ENCODE measurements at regions not wholly inside any gene's neighbourhood (a gene's known extent, or its start where the extent isn't known, plus 50 kb on each side); places are given as distances from the start of the nearest gene placed in this dataset.

DNA sequence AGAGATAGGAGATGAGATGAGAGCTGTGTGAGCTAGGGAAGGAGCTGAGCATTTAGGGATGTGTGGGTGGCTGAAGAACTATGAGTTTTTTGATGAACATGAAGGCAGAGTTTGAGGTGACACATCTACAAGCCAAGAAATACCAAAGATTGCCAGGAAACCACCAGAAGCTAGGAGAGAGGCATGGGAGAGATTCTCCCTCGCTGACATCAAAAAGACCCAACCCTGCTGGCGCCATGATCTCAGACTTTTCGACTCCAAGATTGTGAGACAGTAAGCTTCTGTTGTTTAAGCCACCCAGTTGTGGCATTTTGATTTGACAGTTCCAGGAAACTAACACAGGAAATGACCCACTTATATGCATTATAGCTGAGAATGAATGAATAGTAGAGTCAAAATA is 790.9 kb downstream of the TFAP2A start:
- TF ChIP-seq, protein P1, sequence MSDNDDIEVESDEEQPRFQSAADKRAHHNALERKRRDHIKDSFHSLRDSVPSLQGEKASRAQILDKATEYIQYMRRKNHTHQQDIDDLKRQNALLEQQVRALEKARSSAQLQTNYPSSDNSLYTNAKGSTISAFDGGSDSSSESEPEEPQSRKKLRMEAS (IDR thresholded peaks at IDR 0.05), result no peak
- TF ChIP-seq SP1 (IDR thresholded peaks at IDR 0.05; ENCODE audit: low read depth) (no peak), EZH2phosphoT487 (IDR thresholded peaks at IDR 0.05; ENCODE audit: borderline replicate concordance) (no peak), ZFX (IDR thresholded peaks at IDR 0.05) (no peak), CTCF (IDR thresholded peaks at IDR 0.05 in 2 of 3, conservative IDR thresholded peaks at IDR 0.05 in 1 of 3; ENCODE audit: borderline replicate concordance in 1 of 3, insufficient read depth in 1 of 3, low read depth in 2 of 3, low read length in 2 of 3) (no peak), POLR2A (IDR thresholded peaks at IDR 0.05; ENCODE audit: borderline replicate concordance, extremely low read depth, insufficient read depth, insufficient read length) (no peak), SRF (IDR thresholded peaks at IDR 0.05; ENCODE audit: low read depth) (no peak), YY1 (IDR thresholded peaks at IDR 0.05; ENCODE audit: extremely low read depth, insufficient replicate concordance, low read depth, low read length) (no peak), RAD21 (IDR thresholded peaks at IDR 0.05; ENCODE audit: low read depth) (no peak), EZH2 (IDR thresholded peaks at IDR 0.05) (no peak), TCF7L2 (IDR thresholded peaks at IDR 0.05; ENCODE audit: borderline replicate concordance, extremely low read depth, insufficient read depth, insufficient read length) (no peak)
- TF ChIP-seq, protein P2, sequence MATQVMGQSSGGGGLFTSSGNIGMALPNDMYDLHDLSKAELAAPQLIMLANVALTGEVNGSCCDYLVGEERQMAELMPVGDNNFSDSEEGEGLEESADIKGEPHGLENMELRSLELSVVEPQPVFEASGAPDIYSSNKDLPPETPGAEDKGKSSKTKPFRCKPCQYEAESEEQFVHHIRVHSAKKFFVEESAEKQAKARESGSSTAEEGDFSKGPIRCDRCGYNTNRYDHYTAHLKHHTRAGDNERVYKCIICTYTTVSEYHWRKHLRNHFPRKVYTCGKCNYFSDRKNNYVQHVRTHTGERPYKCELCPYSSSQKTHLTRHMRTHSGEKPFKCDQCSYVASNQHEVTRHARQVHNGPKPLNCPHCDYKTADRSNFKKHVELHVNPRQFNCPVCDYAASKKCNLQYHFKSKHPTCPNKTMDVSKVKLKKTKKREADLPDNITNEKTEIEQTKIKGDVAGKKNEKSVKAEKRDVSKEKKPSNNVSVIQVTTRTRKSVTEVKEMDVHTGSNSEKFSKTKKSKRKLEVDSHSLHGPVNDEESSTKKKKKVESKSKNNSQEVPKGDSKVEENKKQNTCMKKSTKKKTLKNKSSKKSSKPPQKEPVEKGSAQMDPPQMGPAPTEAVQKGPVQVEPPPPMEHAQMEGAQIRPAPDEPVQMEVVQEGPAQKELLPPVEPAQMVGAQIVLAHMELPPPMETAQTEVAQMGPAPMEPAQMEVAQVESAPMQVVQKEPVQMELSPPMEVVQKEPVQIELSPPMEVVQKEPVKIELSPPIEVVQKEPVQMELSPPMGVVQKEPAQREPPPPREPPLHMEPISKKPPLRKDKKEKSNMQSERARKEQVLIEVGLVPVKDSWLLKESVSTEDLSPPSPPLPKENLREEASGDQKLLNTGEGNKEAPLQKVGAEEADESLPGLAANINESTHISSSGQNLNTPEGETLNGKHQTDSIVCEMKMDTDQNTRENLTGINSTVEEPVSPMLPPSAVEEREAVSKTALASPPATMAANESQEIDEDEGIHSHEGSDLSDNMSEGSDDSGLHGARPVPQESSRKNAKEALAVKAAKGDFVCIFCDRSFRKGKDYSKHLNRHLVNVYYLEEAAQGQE (IDR thresholded peaks at IDR 0.05; ENCODE audit: low read depth), result no peak
